PC-3 (cell line): ENCODE measurements at regions not wholly inside any gene's neighbourhood (a gene's known extent, or its start where the extent isn't known, plus 50 kb on each side); places are given as distances from the start of the nearest gene placed in this dataset.

Experiments
- EZH2 ChIP-seq: fragments of 300-600 bp; sonication (generic); IDR thresholded peaks from one replicate; pipeline ENCODE4 v1.6.1; 2017; ENCODE audit warnings: antibody characterized with exemption, mild to moderate bottlenecking, low read length; ENCODE audit not compliant: unreplicated experiment
- EZH2phosphoT487 ChIP-seq: fragments of 300-600 bp; sonication (generic); IDR thresholded peaks from 2 replicates; pipeline ENCODE4 v1.6.1; 2018; ENCODE audit warnings: mild to moderate bottlenecking, antibody characterized with exemption, low read length, borderline replicate concordance
- TF ChIP-seq, protein P1 (sequence below): fragments of 300-600 bp; sonication (generic); conservative IDR thresholded peaks from 2 replicates; pipeline ENCODE4 v1.5.1; 2017; ENCODE audit warnings: antibody characterized with exemption, low read depth, mild to moderate bottlenecking, low read length

DNA sequence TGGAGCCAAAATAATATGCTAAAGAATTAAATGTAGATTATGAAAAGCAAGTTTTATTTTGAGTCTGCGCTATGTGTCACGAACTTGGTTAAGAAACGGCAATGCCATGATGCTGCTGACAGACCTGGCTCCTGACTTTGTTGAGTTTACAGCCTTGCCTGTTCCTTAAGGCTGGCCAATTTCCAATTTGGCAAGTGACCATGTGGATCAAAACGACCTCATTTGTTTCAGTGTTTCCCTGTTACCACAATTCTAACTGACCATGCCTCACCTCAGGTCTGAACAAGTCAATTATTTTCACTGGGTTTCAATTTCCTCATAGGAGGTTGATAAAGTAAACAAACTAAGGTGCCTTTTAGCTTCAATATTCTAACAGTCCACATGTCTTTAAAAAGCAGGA is 461.4 kb downstream of the ZNF608 start:
- TF ChIP-seq, protein P1, sequence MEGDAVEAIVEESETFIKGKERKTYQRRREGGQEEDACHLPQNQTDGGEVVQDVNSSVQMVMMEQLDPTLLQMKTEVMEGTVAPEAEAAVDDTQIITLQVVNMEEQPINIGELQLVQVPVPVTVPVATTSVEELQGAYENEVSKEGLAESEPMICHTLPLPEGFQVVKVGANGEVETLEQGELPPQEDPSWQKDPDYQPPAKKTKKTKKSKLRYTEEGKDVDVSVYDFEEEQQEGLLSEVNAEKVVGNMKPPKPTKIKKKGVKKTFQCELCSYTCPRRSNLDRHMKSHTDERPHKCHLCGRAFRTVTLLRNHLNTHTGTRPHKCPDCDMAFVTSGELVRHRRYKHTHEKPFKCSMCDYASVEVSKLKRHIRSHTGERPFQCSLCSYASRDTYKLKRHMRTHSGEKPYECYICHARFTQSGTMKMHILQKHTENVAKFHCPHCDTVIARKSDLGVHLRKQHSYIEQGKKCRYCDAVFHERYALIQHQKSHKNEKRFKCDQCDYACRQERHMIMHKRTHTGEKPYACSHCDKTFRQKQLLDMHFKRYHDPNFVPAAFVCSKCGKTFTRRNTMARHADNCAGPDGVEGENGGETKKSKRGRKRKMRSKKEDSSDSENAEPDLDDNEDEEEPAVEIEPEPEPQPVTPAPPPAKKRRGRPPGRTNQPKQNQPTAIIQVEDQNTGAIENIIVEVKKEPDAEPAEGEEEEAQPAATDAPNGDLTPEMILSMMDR = no peak
- TF ChIP-seq EZH2 (no peak), EZH2phosphoT487 (no peak)
